SK-N-SH (cell line): ENCODE measurements at regions not wholly inside any gene's neighbourhood (a gene's known extent, or its start where the extent isn't known, plus 50 kb on each side); places are given as distances from the start of the nearest gene placed in this dataset.
"Not testable (repeated sequence)": the region's sequence is repeated elsewhere in the genome, so short reads cannot be mapped to it uniquely, and the experiment has no call there.

Source experiments
- FOXM1 ChIP-seq: IDR thresholded peaks from 2 replicates; pipeline ENCODE4 v1.4.0; 2012; ENCODE audit warnings: low read depth, mild to moderate bottlenecking
- TF ChIP-seq, protein P1 (sequence below): fragments of 200-600 bp; sonication (generic); IDR thresholded peaks from 2 replicates; pipeline ENCODE4 v1.6.1; 2017; ENCODE audit warnings: antibody characterized with exemption, mild to moderate bottlenecking, moderate library complexity
- TF ChIP-seq, protein P2 (sequence below): IDR thresholded peaks from 2 replicates; pipeline ENCODE4 v1.4.0; 2012; ENCODE audit warnings: low read depth, borderline replicate concordance

DNA sequence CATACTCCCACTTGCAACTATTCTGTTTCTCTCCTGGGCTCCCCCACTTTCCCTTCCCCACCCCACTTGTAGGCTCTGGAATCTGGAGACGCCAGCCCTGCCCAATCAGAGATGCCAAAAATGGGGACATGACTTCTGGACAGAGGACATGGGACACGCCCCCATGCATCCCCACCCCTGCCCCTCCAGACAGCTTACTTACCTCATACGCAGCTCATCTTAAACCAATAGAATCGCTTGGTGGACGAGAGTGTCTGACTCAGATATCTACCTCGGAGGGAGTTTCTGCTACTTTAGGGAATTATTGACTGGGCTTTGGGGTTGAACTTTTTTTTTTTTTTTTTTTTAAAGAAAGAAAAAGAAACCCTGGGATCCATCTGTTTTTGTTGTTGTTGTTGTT is 58.4 kb downstream of the CHST2 start:
- TF ChIP-seq, protein P1, sequence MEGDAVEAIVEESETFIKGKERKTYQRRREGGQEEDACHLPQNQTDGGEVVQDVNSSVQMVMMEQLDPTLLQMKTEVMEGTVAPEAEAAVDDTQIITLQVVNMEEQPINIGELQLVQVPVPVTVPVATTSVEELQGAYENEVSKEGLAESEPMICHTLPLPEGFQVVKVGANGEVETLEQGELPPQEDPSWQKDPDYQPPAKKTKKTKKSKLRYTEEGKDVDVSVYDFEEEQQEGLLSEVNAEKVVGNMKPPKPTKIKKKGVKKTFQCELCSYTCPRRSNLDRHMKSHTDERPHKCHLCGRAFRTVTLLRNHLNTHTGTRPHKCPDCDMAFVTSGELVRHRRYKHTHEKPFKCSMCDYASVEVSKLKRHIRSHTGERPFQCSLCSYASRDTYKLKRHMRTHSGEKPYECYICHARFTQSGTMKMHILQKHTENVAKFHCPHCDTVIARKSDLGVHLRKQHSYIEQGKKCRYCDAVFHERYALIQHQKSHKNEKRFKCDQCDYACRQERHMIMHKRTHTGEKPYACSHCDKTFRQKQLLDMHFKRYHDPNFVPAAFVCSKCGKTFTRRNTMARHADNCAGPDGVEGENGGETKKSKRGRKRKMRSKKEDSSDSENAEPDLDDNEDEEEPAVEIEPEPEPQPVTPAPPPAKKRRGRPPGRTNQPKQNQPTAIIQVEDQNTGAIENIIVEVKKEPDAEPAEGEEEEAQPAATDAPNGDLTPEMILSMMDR, result not testable (repeated sequence)
- TF ChIP-seq FOXM1, result not testable (repeated sequence)
- TF ChIP-seq, protein P2, sequence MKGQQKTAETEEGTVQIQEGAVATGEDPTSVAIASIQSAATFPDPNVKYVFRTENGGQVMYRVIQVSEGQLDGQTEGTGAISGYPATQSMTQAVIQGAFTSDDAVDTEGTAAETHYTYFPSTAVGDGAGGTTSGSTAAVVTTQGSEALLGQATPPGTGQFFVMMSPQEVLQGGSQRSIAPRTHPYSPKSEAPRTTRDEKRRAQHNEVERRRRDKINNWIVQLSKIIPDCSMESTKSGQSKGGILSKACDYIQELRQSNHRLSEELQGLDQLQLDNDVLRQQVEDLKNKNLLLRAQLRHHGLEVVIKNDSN, result not testable (repeated sequence)
